K562 (cell line): ENCODE measurements at regions not wholly inside any gene's neighbourhood (a gene's known extent, or its start where the extent isn't known, plus 50 kb on each side); places are given as distances from the start of the nearest gene placed in this dataset.

ENCODE experiments used
- ATAC-seq: fragments of 200-7000 bp; cut with Tn5 transposase; 3 replicates; pipeline ENCODE4 v1.9.1; 2020; ENCODE audit warnings: moderate library complexity
- BruUV-seq: library from RNA; stranded (reverse); fragments of 400-500 nt; replicated peaks from 2 replicates; lab custom pipeline; 2021; lab: Mats Ljungman, UMichigan
- CTCF ChIA-PET: fragments of 300-600 bp; formaldehyde crosslinking; extraction: SDS; loops from one replicate; lab custom pipeline; 2021; ENCODE audit warnings: low intra/inter-chr PET ratio; lab: Yijun Ruan, JAX
- POLR2A ChIA-PET: fragments of 300-600, 350-650 bp; sonication (Branson Sonifier 250); formaldehyde crosslinking; extraction: SDS; loops from one replicate; lab custom pipeline; 2021; ENCODE audit warnings: antibody characterized with exemption, inconsistent platforms; lab: Yijun Ruan, JAX
- DNase-seq, 4 experiments: peaks; one replicate each; pipeline versions ENCODE4 v3.0.0 to v3.0.0-alpha.2; 2011 to 2018; ENCODE audit warnings: low spot score in 3 of 4, mixed read lengths in 3 of 4; ENCODE audit errors: extremely low read depth in 1 of 4
- FAIRE-seq: peaks from 2 replicates; lab custom pipeline; 2011; peaks lifted over from hg19 to GRCh38; lab: Jason Lieb, UNC
- H2AFZ ChIP-seq: 2 replicates; pipeline ENCODE4 v1.6.0; 2011; ENCODE audit warnings: low read depth, low read length, control low read depth, inconsistent platforms
- H3K27ac ChIP-seq: fragments of 200-600 bp; 3 replicates; pipeline ENCODE4 v1.8.0; 2011; ENCODE audit warnings: low read depth, mild to moderate bottlenecking, control low read depth, inconsistent platforms, low read length, moderate library complexity, mixed read lengths; ENCODE audit errors: extremely low read depth
- H3K27me3 ChIP-seq, 2 experiments: fragments of 300-600 bp in 1 of 2; 2 replicates in 1 of 2; 3 replicates in 1 of 2; pipeline versions ENCODE4 v1.6.0 to v1.8.0; 2011; ENCODE audit warnings: inconsistent platforms in 2 of 2, low read length in 2 of 2, mild to moderate bottlenecking in 1 of 2, mixed read lengths in 1 of 2, moderate library complexity in 1 of 2; ENCODE audit not compliant: control insufficient read depth in 2 of 2, insufficient read depth in 2 of 2
- H3K36me3 ChIP-seq: fragments of 300-600 bp; 3 replicates; pipeline ENCODE4 v1.8.0; 2011; ENCODE audit warnings: mild to moderate bottlenecking, low read length, inconsistent platforms; ENCODE audit not compliant: control insufficient read depth, insufficient read depth
- H3K4me1 ChIP-seq, 2 experiments: fragments of 200-600 bp in 1 of 2; replicated peaks in 1 of 2; 2 replicates in 1 of 2; 3 replicates in 1 of 2; pipeline versions ENCODE4 v1.5.1 to v1.8.0; 2011; ENCODE audit warnings: inconsistent platforms in 2 of 2, low read length in 2 of 2, mild to moderate bottlenecking in 1 of 2, mixed read lengths in 1 of 2, moderate library complexity in 1 of 2; ENCODE audit not compliant: control insufficient read depth in 2 of 2, insufficient read depth in 2 of 2
- H3K4me2 ChIP-seq: 2 replicates; pipeline ENCODE4 v1.6.1; 2011; ENCODE audit warnings: low read length, control low read depth, inconsistent platforms, mixed read lengths; ENCODE audit not compliant: insufficient read depth
- H3K4me3 ChIP-seq: fragments of 200-600 bp; sonication (generic), shearing (Covaris generic); 2 replicates; pipeline ENCODE4 v1.5.1; 2016; ENCODE audit warnings: control low read depth, inconsistent platforms
- H3K79me2 ChIP-seq: fragments of 200-600 bp; 3 replicates; pipeline ENCODE4 v1.8.0; 2011; ENCODE audit warnings: low read length, inconsistent platforms; ENCODE audit not compliant: control insufficient read depth, insufficient read depth
- H3K9ac ChIP-seq, 2 experiments: 2 replicates each; pipeline versions ENCODE4 v1.6.0 to v1.6.1; 2011; ENCODE audit warnings: low read depth in 2 of 2, low read length in 2 of 2, control low read depth in 1 of 2, inconsistent platforms in 1 of 2, mild to moderate bottlenecking in 1 of 2, mixed read lengths in 1 of 2; ENCODE audit not compliant: insufficient read depth in 1 of 2
- H3K9me1 ChIP-seq: one replicate; pipeline ENCODE4 v1.6.0; 2011; ENCODE audit warnings: inconsistent platforms, mild to moderate bottlenecking, low read length, moderate library complexity; ENCODE audit not compliant: control insufficient read depth, insufficient read depth
- H3K9me3 ChIP-seq: replicated peaks from 2 replicates; pipeline ENCODE4 v1.5.1; 2011; ENCODE audit warnings: low read depth, low read length, inconsistent platforms; ENCODE audit not compliant: control insufficient read depth, insufficient read depth
- H4K20me1 ChIP-seq: replicated peaks from 2 replicates; pipeline ENCODE4 v1.6.1; 2011; ENCODE audit warnings: low read length, inconsistent platforms, mixed read lengths; ENCODE audit not compliant: control insufficient read depth, insufficient read depth
- GTF2A2 ChIP-seq: IDR thresholded peaks from 2 replicates; pipeline ENCODE4 v1.6.1; 2016; ENCODE audit warnings: mild to moderate bottlenecking, missing genetic modification characterization, missing compliant biosample characterization
- MCM7 ChIP-seq, 2 experiments: fragments of 450-650 bp; IDR thresholded peaks; 2 replicates each; pipeline ENCODE4 v1.6.1; 2016 to 2018
- NCOA2 ChIP-seq, 2 experiments: fragments of 450-650 bp; IDR thresholded peaks; 2 replicates each; pipeline ENCODE4 v1.6.1; 2018; ENCODE audit warnings: mild to moderate bottlenecking in 2 of 2, moderate library complexity in 1 of 2; ENCODE audit not compliant: partially characterized antibody in 2 of 2
- NFIC ChIP-seq: fragments of 450-650 bp; IDR thresholded peaks from 2 replicates; pipeline ENCODE4 v1.6.1; 2017; ENCODE audit warnings: mild to moderate bottlenecking, inconsistent platforms
- ZNF408 ChIP-seq: fragments of 250-450 bp; sonication (Bioruptor Pico); IDR thresholded peaks from 2 replicates; pipeline ENCODE4 v1.4.0; 2020; ENCODE audit warnings: low read depth, mild to moderate bottlenecking, moderate library complexity
- ZNF511 ChIP-seq: sonication (generic); formaldehyde crosslinking; IDR thresholded peaks from 2 replicates; pipeline ENCODE4 v1.8.0; 2022; ENCODE audit warnings: mild to moderate bottlenecking, missing genetic modification reagents
- ZNF830 ChIP-seq: fragments of 250-450 bp; sonication (Bioruptor Pico); IDR thresholded peaks from 2 replicates; pipeline ENCODE4 v1.5.0; 2021; ENCODE audit warnings: mild to moderate bottlenecking
- WGBS: fragments of 100-300 bp; shearing (Covaris generic); methylation state at CpG from one replicate; pipeline ENCODE4 v1.1.6; 2016; ENCODE audit warnings: low coverage, mixed read lengths; ENCODE audit not compliant: insufficient coverage; ENCODE audit errors: missing lambda C conversion rate; 5-methylcytosine and 5-hydroxymethylcytosine counted together
- in situ Hi-C: fragments of 300-500 bp; cut with MboI; formaldehyde crosslinking; loops from 4 replicates; pipeline ENCODE4 v1.15.0; 2018; ENCODE audit warnings: inconsistent platforms, mixed read lengths
- intact Hi-C: fragments of 100-400 bp; cut with micrococcal nuclease; formaldehyde crosslinking; loops from 2 replicates; pipeline ENCODE4 v1.14.2; 2022

DNA sequence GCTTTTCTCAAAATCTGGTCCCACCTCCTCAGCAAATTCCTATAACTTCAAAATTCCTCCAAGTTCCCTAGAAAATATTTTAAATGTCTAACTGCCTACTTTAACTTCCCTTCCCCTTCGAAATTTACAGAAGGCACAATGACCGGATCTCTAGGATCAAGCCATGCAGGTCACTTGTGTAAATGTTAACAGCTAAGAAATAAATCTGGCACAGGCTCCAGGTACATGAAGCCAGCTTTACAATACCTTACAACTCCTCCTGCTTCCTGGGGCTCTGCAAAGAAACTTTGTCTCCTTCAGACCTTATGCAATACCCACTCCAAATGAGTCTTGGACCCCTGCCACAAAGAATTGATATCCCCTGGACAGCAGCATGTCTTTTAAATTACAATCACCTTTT is 1164.2 kb downstream of the BRINP3 start:
- FAIRE-seq, result no peak
- 6% methylated on average over 2 of the region's 2 CpGs for WGBS

More for the DNA sequence above, 1164.2 kb downstream of the BRINP3 start:
- no TSS peak for BruUV-seq
- no peaks in the 10 kb centered on the region for H3K27me3 ChIP-seq
- intact Hi-C loops (no loop called here), in situ Hi-C loops (no loop called here)
- no peaks in the 10 kb centered on the region for H3K9me1 ChIP-seq
- ATAC-seq, result peak; percentile 31; the same call in 1 of the 3 replicates
- TF ChIP-seq ZNF830 (CRISPR knock-in tag) (no peak), ZNF511 (CRISPR knock-in tag) (no peak), GTF2A2 (tag) (no peak), NFIC (no peak), MCM7 (IDR thresholded peaks at IDR 0.05) (no peak), NCOA2 (IDR thresholded peaks at IDR 0.05; ENCODE audit: partially characterized antibody in 2 of 2) (no peak), ZNF408 (no peak)
- peak overlapping the region; percentile 23; the same call in 1 of the 3 replicates for H3K27ac ChIP-seq
- no peaks in the 10 kb centered on the region for H3K79me2 ChIP-seq
- H3K36me3 ChIP-seq, result no peaks in the 10 kb centered on the region
- ChIA-PET POLR2A (interaction anchor here (1.2 kb wide), 1 partner anchor 21 kb away, joined by 3 read pairs; no protein-coding TSS in a partner anchor), CTCF (no interaction called here)
- DNase-seq, result no peak
- H2AFZ ChIP-seq, result no peak overlapping the region
- no peak overlapping the region for H3K4me3 ChIP-seq
- no peak overlapping the region for H3K4me2 ChIP-seq
- H4K20me1 ChIP-seq, result no peaks in the 10 kb centered on the region
- H3K9me3 ChIP-seq, result no peaks in the 10 kb centered on the region
- no peak overlapping the region for H3K9ac ChIP-seq
- H3K4me1 ChIP-seq, result no peaks in the 10 kb centered on the region; a peak in 1 of 5 replicates
